ENCODE measurements at regions not wholly inside any gene's neighbourhood (a gene's known extent, or its start where the extent isn't known, plus 50 kb on each side); places are given as distances from the start of the nearest gene placed in this dataset.
"Not testable (repeated sequence)": the region's sequence is repeated elsewhere in the genome, so short reads cannot be mapped to it uniquely, and the experiment has no call there.

GRCh38 chr15:96165775-96166174, 164.7 kb upstream of the NR2F2 start:
- DNase-seq (ENCODE audit: low read depth in 2 of 2): no peak

- DNase-seq (ENCODE audit: low read depth in 2 of 2): no peak
Measured at GRCh38 chr15:96166223-96167200, 164.0 kb upstream of the NR2F2 start.

- not testable (repeated sequence) for DNase-seq (ENCODE audit: low read depth in 2 of 2)
Measured at GRCh38 chr15:96170616-96170978, 159.9 kb upstream of the NR2F2 start.

- DNase-seq (ENCODE audit: low read depth in 2 of 2): no peak
Measured at GRCh38 chr15:96170979-96171739, 159.3 kb upstream of the NR2F2 start.

- DNase-seq (ENCODE audit: low read depth in 2 of 2): no peak
Measured at GRCh38 chr15:96171853-96172296, 158.6 kb upstream of the NR2F2 start.

- no peak for DNase-seq (ENCODE audit: low read depth in 2 of 2)
Measured at GRCh38 chr15:96172417-96172816, 158.1 kb upstream of the NR2F2 start.

- no peak for DNase-seq (ENCODE audit: low read depth in 2 of 2)
Measured at GRCh38 chr15:96176831-96177230, 153.7 kb upstream of the NR2F2 start.

GRCh38 chr15:96177279-96177678, 153.2 kb upstream of the NR2F2 start:
- DNase-seq (ENCODE audit: low read depth in 2 of 2): no peak

- no peak for DNase-seq (ENCODE audit: low read depth in 2 of 2)
Measured at GRCh38 chr15:96180087-96180748, 150.3 kb upstream of the NR2F2 start.

- no peak for DNase-seq (ENCODE audit: low read depth in 2 of 2)
Measured at GRCh38 chr15:96181217-96181616, 149.3 kb upstream of the NR2F2 start.

- no peak for DNase-seq (ENCODE audit: low read depth in 2 of 2)
Measured at GRCh38 chr15:96181873-96182301, 148.6 kb upstream of the NR2F2 start.

GRCh38 chr15:96182736-96183513, 147.6 kb upstream of the NR2F2 start:
- no peak for DNase-seq (ENCODE audit: low read depth in 2 of 2)

- no peak for DNase-seq (ENCODE audit: low read depth in 2 of 2)
Measured at GRCh38 chr15:96183514-96183850, 147.0 kb upstream of the NR2F2 start.

GRCh38 chr15:96183867-96184266, 146.6 kb upstream of the NR2F2 start:
- no peak for DNase-seq (ENCODE audit: low read depth in 2 of 2)

- DNase-seq (ENCODE audit: low read depth in 2 of 2): no peak
Measured at GRCh38 chr15:96184297-96184696, 146.2 kb upstream of the NR2F2 start.

- no peak for DNase-seq (ENCODE audit: low read depth in 2 of 2)
Measured at GRCh38 chr15:96186105-96186504, 144.4 kb upstream of the NR2F2 start.

- no peak for DNase-seq (ENCODE audit: low read depth in 2 of 2)
Measured at GRCh38 chr15:96187341-96188305, 142.9 kb upstream of the NR2F2 start.

- DNase-seq (ENCODE audit: low read depth in 2 of 2): no peak
Measured at GRCh38 chr15:96197721-96198120, 132.8 kb upstream of the NR2F2 start.

GRCh38 chr15:96199111-96199510, 131.4 kb upstream of the NR2F2 start:
- no peak for DNase-seq (ENCODE audit: low read depth in 2 of 2)

- DNase-seq (ENCODE audit: low read depth in 2 of 2): no peak
Measured at GRCh38 chr15:96200357-96200967, 130.0 kb upstream of the NR2F2 start.

All from stimulated activated CD4-positive, alpha-beta T cell treated with anti-CD3 and anti-CD28 coated beads, Interleukin-15, amount 100 ng/mL, for 48 hours (primary cell).